T1000 (cell line): ENCODE measurements at regions not wholly inside any gene's neighbourhood (a gene's known extent, or its start where the extent isn't known, plus 50 kb on each side); places are given as distances from the start of the nearest gene placed in this dataset.
"Not testable (repeated sequence)": the region's sequence is repeated elsewhere in the genome, so short reads cannot be mapped to it uniquely, and the experiment has no call there.

Experiments used
- DNase-seq: peaks from one replicate; lab custom pipeline; 2025; ENCODE audit warnings: mixed read lengths; lab: John Stamatoyannopoulos, UW

GRCh38 chr6:48403587-48403986 lies 292.6 kb upstream of the PTCHD4 start:
- DNase-seq: no peak

GRCh38 chr6:48401016-48401415 lies 290.0 kb upstream of the PTCHD4 start:
- no peak for DNase-seq

- no peak for DNase-seq
Observed at GRCh38 chr6:48397887-48398286, 286.9 kb upstream of the PTCHD4 start.

- no peak for DNase-seq
Observed at GRCh38 chr6:48389146-48390043, 278.4 kb upstream of the PTCHD4 start.

- DNase-seq: no peak
Observed at GRCh38 chr6:48388044-48388443, 277.0 kb upstream of the PTCHD4 start.

GRCh38 chr6:48378884-48379407 lies 267.9 kb upstream of the PTCHD4 start:
- DNase-seq: no peak

GRCh38 chr6:48377115-48377514 lies 266.1 kb upstream of the PTCHD4 start:
- no peak for DNase-seq

- DNase-seq: not testable (repeated sequence)
Observed at GRCh38 chr6:48371226-48371625, 260.2 kb upstream of the PTCHD4 start.

- DNase-seq: no peak
Observed at GRCh38 chr6:48369100-48369499, 258.1 kb upstream of the PTCHD4 start.

- no peak for DNase-seq
Observed at GRCh38 chr6:48325701-48326100, 214.7 kb upstream of the PTCHD4 start.

- DNase-seq: no peak
Observed at GRCh38 chr6:48318670-48319069, 207.7 kb upstream of the PTCHD4 start.

- no peak for DNase-seq
Observed at GRCh38 chr6:48315915-48316314, 204.9 kb upstream of the PTCHD4 start.

- DNase-seq: no peak
Observed at GRCh38 chr6:48315051-48315719, 204.2 kb upstream of the PTCHD4 start.

- no peak for DNase-seq
Observed at GRCh38 chr6:48311301-48311700, 200.3 kb upstream of the PTCHD4 start.

- DNase-seq: no peak
Observed at GRCh38 chr6:48307573-48307972, 196.6 kb upstream of the PTCHD4 start.

GRCh38 chr6:48290595-48290994 lies 179.6 kb upstream of the PTCHD4 start:
- no peak for DNase-seq

- no peak for DNase-seq
Observed at GRCh38 chr6:48289841-48290240, 178.8 kb upstream of the PTCHD4 start.

GRCh38 chr6:48281217-48281616 lies 170.2 kb upstream of the PTCHD4 start:
- DNase-seq: no peak

GRCh38 chr6:48280035-48280620 lies 169.1 kb upstream of the PTCHD4 start:
- no peak for DNase-seq

- DNase-seq: no peak
Observed at GRCh38 chr6:48278261-48278660, 167.3 kb upstream of the PTCHD4 start.

- no peak for DNase-seq
Observed at GRCh38 chr6:48272518-48272917, 161.5 kb upstream of the PTCHD4 start.

- DNase-seq: no peak
Observed at GRCh38 chr6:48255094-48255493, 144.1 kb upstream of the PTCHD4 start.

GRCh38 chr6:48249071-48249470 lies 138.1 kb upstream of the PTCHD4 start:
- no peak for DNase-seq
